BJ (cell line): ENCODE measurements at regions not wholly inside any gene's neighbourhood (a gene's known extent, or its start where the extent isn't known, plus 50 kb on each side); places are given as distances from the start of the nearest gene placed in this dataset.

Source experiments
- CTCF ChIA-PET: fragments of 350-600 bp; formaldehyde crosslinking; extraction: SDS; loops from one replicate; lab custom pipeline; 2021; ENCODE audit warnings: antibody characterized with exemption, inconsistent platforms; lab: Yijun Ruan, JAX
- POLR2A ChIA-PET: fragments of 300-600 bp; sonication (Branson Sonifier 250); formaldehyde crosslinking; extraction: SDS; loops from one replicate; lab custom pipeline; 2021; ENCODE audit warnings: antibody characterized with exemption; lab: Charles Lee
- DNase-seq: peaks from one replicate; pipeline ENCODE4 v3.0.0-alpha.2; 2011; ENCODE audit warnings: low read depth
- H3K27me3 ChIP-seq: 2 replicates; pipeline ENCODE4 v1.6.0; 2011; ENCODE audit warnings: low read length; ENCODE audit not compliant: control insufficient read depth, insufficient read depth
- H3K36me3 ChIP-seq: 2 replicates; pipeline ENCODE4 v1.5.1; 2011; ENCODE audit warnings: low read length; ENCODE audit not compliant: control insufficient read depth, insufficient read depth
- H3K4me3 ChIP-seq: 2 replicates; pipeline ENCODE4 v1.5.1; 2011; ENCODE audit warnings: low read depth, mild to moderate bottlenecking, control low read depth, low read length
- CTCF ChIP-seq: IDR thresholded peaks from 2 replicates; pipeline ENCODE4 v1.5.1; 2011; ENCODE audit warnings: low read depth, mild to moderate bottlenecking, control low read depth, inconsistent platforms, low read length, moderate library complexity; ENCODE audit not compliant: insufficient read depth

GRCh38 chr5:39605588-39606575 is 181.1 kb upstream of the DAB2 start:
- ChIA-PET POLR2A (no interaction called here), CTCF (no interaction called here)
- Histone ChIP-seq H3K36me3 (no peaks in the 10 kb centered on the region), H3K4me3 (no peak overlapping the region), H3K27me3 (no peaks in the 10 kb centered on the region; the same call in 1 of the 2 replicates)
- TF ChIP-seq CTCF = no peak
- DNase-seq = no peak

- no peak overlapping the region for H3K4me3 ChIP-seq
- TF ChIP-seq CTCF = no peak
- no peak for DNase-seq
- H3K36me3 ChIP-seq = no peaks in the 10 kb centered on the region
- CTCF ChIA-PET = no interaction called here
- H3K27me3 ChIP-seq = no peaks in the 10 kb centered on the region; the same call in 1 of the 2 replicates
- POLR2A ChIA-PET = no interaction called here
Measured at GRCh38 chr5:39605145-39605544, 180.4 kb upstream of the DAB2 start.

GRCh38 chr5:39604491-39604890 is 179.7 kb upstream of the DAB2 start:
- POLR2A ChIA-PET = no interaction called here
- no peak for TF ChIP-seq CTCF
- CTCF ChIA-PET = no interaction called here
- DNase-seq = no peak
- Histone ChIP-seq H3K4me3 (no peak overlapping the region), H3K27me3 (no peaks in the 10 kb centered on the region; the same call in 1 of the 2 replicates), H3K36me3 (no peaks in the 10 kb centered on the region)

GRCh38 chr5:39599721-39600431 is 175.1 kb upstream of the DAB2 start:
- peak; percentile 34 for TF ChIP-seq CTCF
- no peaks in the 10 kb centered on the region for H3K36me3 ChIP-seq
- DNase-seq = no peak
- no peak overlapping the region for H3K4me3 ChIP-seq
- ChIA-PET POLR2A (no interaction called here), CTCF (interaction anchor here (0.9 to 1.2 kb wide), 3 partner anchors 12 to 1139 kb away, joined by 3 read pairs; no protein-coding TSS in a partner anchor)
- no peaks in the 10 kb centered on the region; the same call in 1 of the 2 replicates for H3K27me3 ChIP-seq

GRCh38 chr5:39598661-39599248 is 174.0 kb upstream of the DAB2 start:
- ChIA-PET CTCF (interaction anchor here (0.9 to 1.2 kb wide), 5 partner anchors 11 to 1140 kb away, joined by 3 read pairs; no protein-coding TSS in a partner anchor), POLR2A (no interaction called here)
- no peaks in the 10 kb centered on the region; the same call in 1 of the 2 replicates for H3K27me3 ChIP-seq
- no peak for TF ChIP-seq CTCF
- no peaks in the 10 kb centered on the region for H3K36me3 ChIP-seq
- no peak for DNase-seq
- no peak overlapping the region for H3K4me3 ChIP-seq
